ENCODE measurements at regions not wholly inside any gene's neighbourhood (a gene's known extent, or its start where the extent isn't known, plus 50 kb on each side); places are given as distances from the start of the nearest gene placed in this dataset.

GRCh38 chr2:45282646-45283045 is 273.4 kb upstream of the SIX2 start:
- no peak overlapping the region for H3K23ac ChIP-seq (ENCODE audit: low read depth, low read length, poor library complexity)
- no peaks in the 10 kb centered on the region for H3K4me1 ChIP-seq (ENCODE audit: control insufficient read depth in 2 of 2, insufficient read depth in 1 of 2, low read depth in 1 of 2, low read length in 2 of 2)
- no peak overlapping the region for H2AFZ ChIP-seq (ENCODE audit: low read length)
- H2BK120ac ChIP-seq (ENCODE audit: low read depth, low read length): no peak overlapping the region
- no peak overlapping the region for H3K4me2 ChIP-seq (ENCODE audit: insufficient read depth, low read length, poor library complexity, severe bottlenecking)
- no peak overlapping the region for H3K18ac ChIP-seq (ENCODE audit: low read length)
- no peak overlapping the region for H4K8ac ChIP-seq (ENCODE audit: low read depth, low read length)
- no CpG with 5 or more reads among the region's 2 CpGs for WGBS, 2 donors (ENCODE audit: extremely low coverage in 2 of 2, insufficient read length in 2 of 2, insufficient replicate concordance in 1 of 2)
- H3K9me3 ChIP-seq (replicated peaks in 1 of 2; ENCODE audit: control insufficient read depth in 2 of 2, insufficient read depth in 1 of 2, low read depth in 1 of 2, low read length in 2 of 2): peaks cover 0 to 3% of the 10 kb centered on the region in 2 donors
- H2AK5ac ChIP-seq (ENCODE audit: low read depth, low read length): no peak overlapping the region
- H3K4me3 ChIP-seq (ENCODE audit: low read length in 2 of 2): no peak overlapping the region
- no peak overlapping the region for H4K91ac ChIP-seq (ENCODE audit: low read depth, low read length, poor library complexity)
- H3K27me3 ChIP-seq (ENCODE audit: control insufficient read depth in 3 of 3, insufficient read depth in 3 of 3, low read depth in 1 of 3, low read length in 3 of 3): peaks cover 0 to 6% (median 2%) of the 10 kb centered on the region in 3 experiments
- H2BK5ac ChIP-seq (ENCODE audit: low read length): no peak overlapping the region
- H2BK12ac ChIP-seq (ENCODE audit: low read length): no peak overlapping the region
- no peak overlapping the region for H3K4ac ChIP-seq (ENCODE audit: low read length)
- no peak for DNase-seq (ENCODE audit: low spot score)
- H3K9ac ChIP-seq (ENCODE audit: low read depth, low read length, poor library complexity): no peak overlapping the region
- H3K36me3 ChIP-seq (replicated peaks in 1 of 2; ENCODE audit: control insufficient read depth in 2 of 2, insufficient read depth in 2 of 2, low read length in 2 of 2): no peaks in the 10 kb centered on the region
- H3K14ac ChIP-seq (ENCODE audit: low read length): no peak overlapping the region
- H2BK15ac ChIP-seq (ENCODE audit: low read length): no peak overlapping the region
- no peak overlapping the region for H3K27ac ChIP-seq (replicated peaks; ENCODE audit: low read length)
- no peaks in the 10 kb centered on the region for H3K79me1 ChIP-seq (ENCODE audit: low read depth, low read length)

DNA sequence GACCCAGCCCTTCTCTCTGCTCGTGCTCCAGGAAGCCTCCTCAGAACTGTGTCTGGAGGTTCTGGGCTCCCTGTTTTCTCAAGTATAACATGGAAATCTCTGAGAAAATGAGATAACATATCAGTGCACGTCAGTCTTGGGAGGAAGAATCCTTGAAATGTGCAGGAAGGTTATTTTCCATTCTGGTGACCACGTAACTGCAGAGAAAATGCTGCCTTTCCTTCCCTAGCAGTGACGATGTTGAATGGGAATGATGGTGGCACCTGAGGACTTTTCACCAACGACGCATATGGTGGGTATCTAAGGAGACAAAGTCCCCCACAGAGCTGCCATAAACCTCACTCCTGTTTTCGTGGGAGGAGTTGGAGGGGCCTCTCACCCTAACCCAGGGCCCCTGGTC is 272.1 kb upstream of the SIX2 start:
- Histone ChIP-seq H3K9ac (ENCODE audit: low read depth, low read length, poor library complexity) (no peak overlapping the region), H4K8ac (ENCODE audit: low read depth, low read length) (no peak overlapping the region), H2BK120ac (ENCODE audit: low read depth, low read length) (no peak overlapping the region), H2BK15ac (ENCODE audit: low read length) (no peak overlapping the region), H3K27ac (replicated peaks; ENCODE audit: low read length) (no peak overlapping the region), H2AK5ac (ENCODE audit: low read depth, low read length) (no peak overlapping the region), H3K9me3 (replicated peaks in 1 of 2; ENCODE audit: control insufficient read depth in 2 of 2, insufficient read depth in 1 of 2, low read depth in 1 of 2, low read length in 2 of 2) (peaks cover 0 to 3% of the 10 kb centered on the region in 2 donors), H3K4me1 (ENCODE audit: control insufficient read depth in 2 of 2, insufficient read depth in 1 of 2, low read depth in 1 of 2, low read length in 2 of 2) (no peaks in the 10 kb centered on the region), H4K91ac (ENCODE audit: low read depth, low read length, poor library complexity) (no peak overlapping the region), H3K27me3 (ENCODE audit: control insufficient read depth in 3 of 3, insufficient read depth in 3 of 3, low read depth in 1 of 3, low read length in 3 of 3) (peaks cover 0 to 6% (median 2%) of the 10 kb centered on the region in 3 experiments), H3K4me2 (ENCODE audit: insufficient read depth, low read length, poor library complexity, severe bottlenecking) (no peak overlapping the region), H2BK12ac (ENCODE audit: low read length) (no peak overlapping the region), H3K4me3 (ENCODE audit: low read length in 2 of 2) (no peak overlapping the region), H2AFZ (ENCODE audit: low read length) (no peak overlapping the region), H3K36me3 (replicated peaks in 1 of 2; ENCODE audit: control insufficient read depth in 2 of 2, insufficient read depth in 2 of 2, low read length in 2 of 2) (no peaks in the 10 kb centered on the region), H2BK5ac (ENCODE audit: low read length) (no peak overlapping the region), H3K4ac (ENCODE audit: low read length) (no peak overlapping the region), H3K18ac (ENCODE audit: low read length) (no peak overlapping the region), H3K23ac (ENCODE audit: low read depth, low read length, poor library complexity) (no peak overlapping the region), H3K79me1 (ENCODE audit: low read depth, low read length) (no peaks in the 10 kb centered on the region), H3K14ac (ENCODE audit: low read length) (no peak overlapping the region)
- no CpG with 5 or more reads among the region's 7 CpGs for WGBS, 2 donors (ENCODE audit: extremely low coverage in 2 of 2, insufficient read length in 2 of 2, insufficient replicate concordance in 1 of 2)
- DNase-seq (ENCODE audit: low spot score): no peak

DNA sequence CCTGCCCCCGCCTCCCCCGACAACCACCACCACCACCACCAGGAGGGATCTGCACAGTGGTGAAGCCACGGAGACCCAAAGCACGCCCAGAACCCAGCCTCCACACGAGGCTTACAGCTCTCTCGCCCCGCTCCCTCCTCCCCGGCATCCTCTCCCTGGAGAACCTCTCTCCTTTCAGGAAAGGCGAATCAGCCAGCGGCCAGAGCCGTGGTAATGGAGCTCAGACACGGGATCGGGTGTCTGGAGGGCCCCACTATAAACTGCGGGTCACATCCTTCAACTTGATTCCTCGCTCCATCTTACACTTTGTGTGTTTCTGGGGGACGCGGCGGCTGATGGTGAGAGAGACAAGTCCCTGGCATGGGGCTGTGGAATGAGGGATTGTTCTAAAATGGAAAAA is 271.5 kb upstream of the SIX2 start:
- Histone ChIP-seq H4K91ac (ENCODE audit: low read depth, low read length, poor library complexity) (no peak overlapping the region), H3K4me1 (ENCODE audit: control insufficient read depth in 2 of 2, insufficient read depth in 1 of 2, low read depth in 1 of 2, low read length in 2 of 2) (no peaks in the 10 kb centered on the region), H2AFZ (ENCODE audit: low read length) (no peak overlapping the region), H3K18ac (ENCODE audit: low read length) (peak overlapping the region; percentile 29), H3K27me3 (ENCODE audit: control insufficient read depth in 3 of 3, insufficient read depth in 3 of 3, low read depth in 1 of 3, low read length in 3 of 3) (peaks cover 0 to 6% (median 2%) of the 10 kb centered on the region in 3 experiments), H3K79me1 (ENCODE audit: low read depth, low read length) (no peaks in the 10 kb centered on the region), H3K4ac (ENCODE audit: low read length) (no peak overlapping the region), H3K9me3 (replicated peaks in 1 of 2; ENCODE audit: control insufficient read depth in 2 of 2, insufficient read depth in 1 of 2, low read depth in 1 of 2, low read length in 2 of 2) (peaks cover 0 to 3% of the 10 kb centered on the region in 2 donors), H3K23ac (ENCODE audit: low read depth, low read length, poor library complexity) (no peak overlapping the region), H3K14ac (ENCODE audit: low read length) (no peak overlapping the region), H4K8ac (ENCODE audit: low read depth, low read length) (no peak overlapping the region), H3K9ac (ENCODE audit: low read depth, low read length, poor library complexity) (no peak overlapping the region), H3K27ac (replicated peaks; ENCODE audit: low read length) (no peak overlapping the region), H3K4me3 (ENCODE audit: low read length in 2 of 2) (no peak overlapping the region), H3K4me2 (ENCODE audit: insufficient read depth, low read length, poor library complexity, severe bottlenecking) (no peak overlapping the region), H2BK5ac (ENCODE audit: low read length) (no peak overlapping the region), H2BK12ac (ENCODE audit: low read length) (no peak overlapping the region), H2AK5ac (ENCODE audit: low read depth, low read length) (no peak overlapping the region), H3K36me3 (replicated peaks in 1 of 2; ENCODE audit: control insufficient read depth in 2 of 2, insufficient read depth in 2 of 2, low read length in 2 of 2) (no peaks in the 10 kb centered on the region), H2BK15ac (ENCODE audit: low read length) (no peak overlapping the region), H2BK120ac (ENCODE audit: low read depth, low read length) (no peak overlapping the region)
- DNase-seq (ENCODE audit: low spot score): no peak
- no CpG with 5 or more reads among the region's 18 CpGs for whole genome bisulfite sequencing, 2 donors (ENCODE audit: extremely low coverage in 2 of 2, insufficient read length in 2 of 2, insufficient replicate concordance in 1 of 2)

DNA sequence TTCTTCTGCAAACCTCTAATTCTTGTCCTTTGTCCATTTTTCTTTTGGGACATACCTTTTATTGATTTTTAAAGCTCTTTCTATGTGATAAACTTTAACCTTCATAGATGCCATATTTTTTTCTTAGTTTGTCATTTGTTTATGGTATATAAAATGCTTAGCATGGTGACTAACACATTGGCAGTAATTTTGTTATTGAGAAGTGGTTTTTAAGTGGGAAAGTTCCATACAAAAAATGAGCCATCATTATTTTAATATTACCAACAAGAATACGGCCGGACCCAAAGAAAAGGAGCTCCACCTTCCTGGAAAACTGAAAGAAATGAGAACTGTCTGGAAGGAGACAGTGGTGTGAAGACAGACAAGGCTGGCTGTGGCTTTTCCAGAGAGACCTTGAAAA is 270.1 kb upstream of the SIX2 start:
- Histone ChIP-seq H3K4me1 (ENCODE audit: control insufficient read depth in 2 of 2, insufficient read depth in 1 of 2, low read depth in 1 of 2, low read length in 2 of 2) (peaks cover 2 to 4% of the 10 kb centered on the region in 2 donors), H3K4me2 (ENCODE audit: insufficient read depth, low read length, poor library complexity, severe bottlenecking) (no peak overlapping the region), H3K36me3 (replicated peaks in 1 of 2; ENCODE audit: control insufficient read depth in 2 of 2, insufficient read depth in 2 of 2, low read length in 2 of 2) (no peaks in the 10 kb centered on the region), H3K4ac (ENCODE audit: low read length) (no peak overlapping the region), H2BK15ac (ENCODE audit: low read length) (no peak overlapping the region), H4K91ac (ENCODE audit: low read depth, low read length, poor library complexity) (no peak overlapping the region), H2AK5ac (ENCODE audit: low read depth, low read length) (no peak overlapping the region), H3K23ac (ENCODE audit: low read depth, low read length, poor library complexity) (no peak overlapping the region), H3K79me1 (ENCODE audit: low read depth, low read length) (no peaks in the 10 kb centered on the region), H3K27ac (replicated peaks; ENCODE audit: low read length) (no peak overlapping the region), H3K27me3 (ENCODE audit: control insufficient read depth in 3 of 3, insufficient read depth in 3 of 3, low read depth in 1 of 3, low read length in 3 of 3) (peaks cover 0 to 12% (median 0%) of the 10 kb centered on the region in 3 experiments), H3K9me3 (replicated peaks in 1 of 2; ENCODE audit: control insufficient read depth in 2 of 2, insufficient read depth in 1 of 2, low read depth in 1 of 2, low read length in 2 of 2) (peaks cover 0 to 3% of the 10 kb centered on the region in 2 donors), H3K4me3 (ENCODE audit: low read length in 2 of 2) (no peak overlapping the region), H2AFZ (ENCODE audit: low read length) (no peak overlapping the region), H2BK5ac (ENCODE audit: low read length) (no peak overlapping the region), H3K9ac (ENCODE audit: low read depth, low read length, poor library complexity) (no peak overlapping the region), H2BK12ac (ENCODE audit: low read length) (no peak overlapping the region), H4K8ac (ENCODE audit: low read depth, low read length) (no peak overlapping the region), H3K14ac (ENCODE audit: low read length) (no peak overlapping the region), H2BK120ac (ENCODE audit: low read depth, low read length) (no peak overlapping the region), H3K18ac (ENCODE audit: low read length) (no peak overlapping the region)
- no peak for DNase-seq (ENCODE audit: low spot score)
- no CpG with 5 or more reads among the region's 2 CpGs for WGBS, 2 donors (ENCODE audit: extremely low coverage in 2 of 2, insufficient read length in 2 of 2, insufficient replicate concordance in 1 of 2)
